ENCODE measurements at regions not wholly inside any gene's neighbourhood (a gene's known extent, or its start where the extent isn't known, plus 50 kb on each side); places are given as distances from the start of the nearest gene placed in this dataset.

DNA sequence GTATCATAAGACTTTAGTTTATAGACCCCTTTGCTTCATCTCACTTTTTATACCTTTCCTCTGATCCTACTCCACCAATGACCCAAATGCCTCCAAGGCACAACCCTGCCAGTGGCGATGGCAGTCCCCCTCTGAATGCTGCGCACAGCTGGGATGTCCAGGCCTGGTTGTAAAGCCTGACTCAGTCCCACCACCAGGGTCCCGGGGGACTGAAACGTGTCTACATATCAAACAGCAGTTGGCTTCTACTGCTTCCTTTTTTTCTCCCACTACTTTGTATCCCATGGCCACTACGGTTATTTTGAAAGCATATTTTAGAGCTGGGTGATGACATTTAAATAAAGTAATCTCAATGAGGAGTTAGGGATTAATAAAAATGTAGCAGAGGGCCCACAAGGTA lies 329.8 kb upstream of the PSMD7 start:
- H3K79me2 ChIP-seq (ENCODE audit: control insufficient read depth, insufficient read depth, low read length) = no peaks in the 10 kb centered on the region
- H3K4me3 ChIP-seq (ENCODE audit: control insufficient read depth in 2 of 3, extremely low read depth in 1 of 3, insufficient read depth in 2 of 3, low read depth in 1 of 3, low read length in 3 of 3) = no peak overlapping the region
- no peaks in the 10 kb centered on the region for H3K36me3 ChIP-seq (ENCODE audit: control insufficient read depth in 2 of 2, extremely low read depth in 1 of 2, insufficient read depth in 2 of 2, low read length in 2 of 2)
- no peak overlapping the region for H3K9ac ChIP-seq (ENCODE audit: control insufficient read depth, extremely low read depth, insufficient read depth, low read length)
- H3K4me2 ChIP-seq (ENCODE audit: control insufficient read depth, extremely low read depth, insufficient read depth, low read depth, low read length) = no peak overlapping the region
- H3K9me3 ChIP-seq (ENCODE audit: control insufficient read depth, low read depth, low read length) = no peaks in the 10 kb centered on the region
- H3K27ac ChIP-seq (ENCODE audit: control insufficient read depth, insufficient read depth, low read length) = no peak overlapping the region
- H3K9me1 ChIP-seq (ENCODE audit: control insufficient read depth, extremely low read depth, insufficient read depth, low read length) = no peaks in the 10 kb centered on the region
- no peaks in the 10 kb centered on the region for H3K4me1 ChIP-seq (ENCODE audit: control insufficient read depth, extremely low read depth, insufficient read depth, low read length)
- TF ChIP-seq CTCF (optimal IDR thresholded peaks at IDR 0.05 in 1 of 3, IDR thresholded peaks at IDR 0.05 in 1 of 3, conservative IDR thresholded peaks at IDR 0.05 in 1 of 3; ENCODE audit: extremely low read depth in 1 of 3, insufficient read depth in 2 of 3, low read length in 3 of 3) (no peak), EZH2 (IDR thresholded peaks at IDR 0.05; ENCODE audit: low read length) (no peak)
- no peaks in the 10 kb centered on the region for H4K20me1 ChIP-seq (ENCODE audit: control insufficient read depth, extremely low read depth, insufficient read depth, low read length)
- H2AFZ ChIP-seq (ENCODE audit: control insufficient read depth, low read length) = no peak overlapping the region
- no peak for FAIRE-seq
- dilution Hi-C loops (cut with MboI; ENCODE audit: extremely low pct_ligation_motif_present, low sequenced_read_pairs) = no loop called here
- DNase-seq (ENCODE audit: low read depth, low spot score) = no peak
- no peaks in the 10 kb centered on the region for H3K27me3 ChIP-seq (ENCODE audit: control insufficient read depth, extremely low read depth, insufficient read depth, low read length)

DNA sequence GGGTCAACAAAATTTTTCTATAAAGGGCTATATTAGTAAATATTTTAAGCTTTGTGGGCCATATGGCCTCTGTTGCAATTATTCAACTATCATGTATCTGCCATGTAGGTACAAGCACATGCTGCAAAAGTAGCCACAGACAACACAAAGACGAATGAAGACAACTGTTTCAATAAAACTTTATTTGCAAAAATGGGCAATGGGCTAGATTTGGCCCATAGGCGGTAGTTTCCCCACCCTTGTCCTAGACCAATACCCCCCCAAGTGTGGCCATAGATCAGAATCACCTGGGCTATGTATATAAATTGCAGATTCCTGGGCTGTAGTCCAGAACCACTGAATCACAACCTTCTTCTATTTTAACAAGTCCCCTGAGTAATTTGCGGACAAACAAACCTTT lies 331.0 kb upstream of the PSMD7 start:
- Histone ChIP-seq H3K79me2 (ENCODE audit: control insufficient read depth, insufficient read depth, low read length) (no peaks in the 10 kb centered on the region), H2AFZ (ENCODE audit: control insufficient read depth, low read length) (no peak overlapping the region), H3K9me3 (ENCODE audit: control insufficient read depth, low read depth, low read length) (no peaks in the 10 kb centered on the region), H3K4me2 (ENCODE audit: control insufficient read depth, extremely low read depth, insufficient read depth, low read depth, low read length) (no peak overlapping the region), H4K20me1 (ENCODE audit: control insufficient read depth, extremely low read depth, insufficient read depth, low read length) (no peaks in the 10 kb centered on the region), H3K4me1 (ENCODE audit: control insufficient read depth, extremely low read depth, insufficient read depth, low read length) (no peaks in the 10 kb centered on the region), H3K27me3 (ENCODE audit: control insufficient read depth, extremely low read depth, insufficient read depth, low read length) (no peaks in the 10 kb centered on the region), H3K27ac (ENCODE audit: control insufficient read depth, insufficient read depth, low read length) (no peak overlapping the region), H3K9me1 (ENCODE audit: control insufficient read depth, extremely low read depth, insufficient read depth, low read length) (no peaks in the 10 kb centered on the region), H3K9ac (ENCODE audit: control insufficient read depth, extremely low read depth, insufficient read depth, low read length) (no peak overlapping the region), H3K4me3 (ENCODE audit: control insufficient read depth in 2 of 3, extremely low read depth in 1 of 3, insufficient read depth in 2 of 3, low read depth in 1 of 3, low read length in 3 of 3) (no peak overlapping the region), H3K36me3 (ENCODE audit: control insufficient read depth in 2 of 2, extremely low read depth in 1 of 2, insufficient read depth in 2 of 2, low read length in 2 of 2) (no peaks in the 10 kb centered on the region)
- TF ChIP-seq CTCF (optimal IDR thresholded peaks at IDR 0.05 in 1 of 3, IDR thresholded peaks at IDR 0.05 in 1 of 3, conservative IDR thresholded peaks at IDR 0.05 in 1 of 3; ENCODE audit: extremely low read depth in 1 of 3, insufficient read depth in 2 of 3, low read length in 3 of 3) (no peak), EZH2 (IDR thresholded peaks at IDR 0.05; ENCODE audit: low read length) (no peak)
- no peak for DNase-seq (ENCODE audit: low read depth, low spot score)
- dilution Hi-C loops (cut with MboI; ENCODE audit: extremely low pct_ligation_motif_present, low sequenced_read_pairs) = no loop called here
- FAIRE-seq = no peak

Data from keratinocyte (primary cell).